HEK293 (cell line): ENCODE measurements at regions not wholly inside any gene's neighbourhood (a gene's known extent, or its start where the extent isn't known, plus 50 kb on each side); places are given as distances from the start of the nearest gene placed in this dataset.

Experiments
- CTCF ChIA-PET: fragments of 350-600 bp; formaldehyde crosslinking; extraction: SDS; loops from one replicate; lab custom pipeline; 2021; ENCODE audit warnings: antibody characterized with exemption; lab: Yijun Ruan, JAX
- POLR2A ChIA-PET: fragments of 300-600 bp; formaldehyde crosslinking; extraction: SDS; loops from one replicate; lab custom pipeline; 2020; ENCODE audit warnings: antibody characterized with exemption, inconsistent platforms; lab: Yijun Ruan, JAX
- H3K27ac ChIP-seq: fragments of 200-500 bp; sonication (Bioruptor generic); 2 replicates; pipeline ENCODE4 v1.5.1; 2014; ENCODE audit warnings: low read depth, low read length, control low read depth, inconsistent platforms; ENCODE audit errors: extremely low read depth
- H3K36me3 ChIP-seq, 2 experiments: fragments of 200-500 bp in 1 of 2; sonication (Bioruptor generic) in 1 of 2; 1 replicate in 1 of 2; 2 replicates in 1 of 2; pipeline ENCODE4 v1.5.1; 2014 to 2017; ENCODE audit warnings: inconsistent platforms in 2 of 2, low read length in 2 of 2; ENCODE audit not compliant: control insufficient read depth in 2 of 2, insufficient read depth in 1 of 2
- H3K4me1 ChIP-seq: fragments of 200-500 bp; sonication (Bioruptor generic); 2 replicates; pipeline ENCODE4 v1.5.1; 2014; ENCODE audit warnings: mild to moderate bottlenecking, low read length, inconsistent platforms; ENCODE audit not compliant: control insufficient read depth, insufficient read depth
- H3K4me3 ChIP-seq: 2 replicates; pipeline ENCODE4 v1.5.1; 2011; ENCODE audit warnings: low read depth, mild to moderate bottlenecking, control low read depth, low read length, moderate library complexity
- H3K9me3 ChIP-seq: fragments of 200-500 bp; sonication (Bioruptor generic); 2 replicates; pipeline ENCODE4 v1.5.1; 2014; ENCODE audit warnings: low read depth, low read length, inconsistent platforms; ENCODE audit not compliant: control insufficient read depth, insufficient read depth
- ATF2 ChIP-seq: fragments of 450-650 bp; formaldehyde crosslinking; IDR thresholded peaks from 2 replicates; pipeline ENCODE4 v1.5.1; 2016; ENCODE audit warnings: missing biosample characterization, missing genetic modification characterization, low read depth
- HOXD13 ChIP-seq: sonication (generic); formaldehyde crosslinking; IDR thresholded peaks from 2 replicates; pipeline ENCODE4 v1.8.0; 2022; ENCODE audit warnings: missing genetic modification reagents, borderline replicate concordance
- KLF7 ChIP-seq: fragments of 450-650 bp; formaldehyde crosslinking; IDR thresholded peaks from 2 replicates; pipeline ENCODE4 v1.5.1; 2016; ENCODE audit warnings: missing biosample characterization, missing genetic modification characterization, borderline replicate concordance
- PBX3 ChIP-seq: sonication (generic); formaldehyde crosslinking; IDR thresholded peaks from 2 replicates; pipeline ENCODE4 v1.8.1; 2022; ENCODE audit warnings: mild to moderate bottlenecking, moderate library complexity, missing genetic modification reagents
- SCRT2 ChIP-seq: fragments of 450-650 bp; formaldehyde crosslinking; IDR thresholded peaks from 2 replicates; pipeline ENCODE4 v1.5.1; 2016; ENCODE audit warnings: missing biosample characterization, missing genetic modification characterization
- YY1 ChIP-seq: fragments of 450-650 bp; formaldehyde crosslinking; IDR thresholded peaks from 2 replicates; pipeline ENCODE4 v1.5.1; 2018; ENCODE audit warnings: missing biosample characterization, missing genetic modification characterization
- ZBTB48 ChIP-seq: fragments of 450-650 bp; formaldehyde crosslinking; IDR thresholded peaks from 2 replicates; pipeline ENCODE4 v1.5.1; 2016; ENCODE audit warnings: missing biosample characterization, missing genetic modification characterization
- ZFHX2 ChIP-seq: fragments of 450-650 bp; formaldehyde crosslinking; conservative IDR thresholded peaks from 2 replicates; pipeline ENCODE4 v1.5.1; 2016; ENCODE audit warnings: missing biosample characterization, missing genetic modification characterization
- ZNF148 ChIP-seq: fragments of 450-650 bp; formaldehyde crosslinking; IDR thresholded peaks from 2 replicates; pipeline ENCODE4 v1.5.0; 2017; ENCODE audit warnings: missing biosample characterization, missing genetic modification characterization, borderline replicate concordance
- ZNF2 ChIP-seq: fragments of 450-650 bp; formaldehyde crosslinking; IDR thresholded peaks from 2 replicates; pipeline ENCODE4 v1.5.1; 2016; ENCODE audit warnings: missing biosample characterization, missing genetic modification characterization
- ZNF280C ChIP-seq: fragments of 450-650 bp; formaldehyde crosslinking; IDR thresholded peaks from 2 replicates; pipeline ENCODE4 v1.5.1; 2016; ENCODE audit warnings: missing biosample characterization, missing genetic modification characterization
- ZNF324 ChIP-seq: fragments of 450-650 bp; formaldehyde crosslinking; IDR thresholded peaks from 2 replicates; pipeline ENCODE4 v1.5.1; 2016; ENCODE audit warnings: missing biosample characterization, missing genetic modification characterization
- ZNF571 ChIP-seq: fragments of 450-650 bp; formaldehyde crosslinking; IDR thresholded peaks from 2 replicates; pipeline ENCODE4 v1.5.0; 2017; ENCODE audit warnings: missing biosample characterization, missing genetic modification characterization
- ZNF600 ChIP-seq: fragments of 450-650 bp; formaldehyde crosslinking; IDR thresholded peaks from 2 replicates; pipeline ENCODE4 v1.5.1; 2016; ENCODE audit warnings: missing biosample characterization, missing genetic modification characterization
- ZNF629 ChIP-seq: fragments of 450-650 bp; formaldehyde crosslinking; IDR thresholded peaks from 2 replicates; pipeline ENCODE4 v1.5.1; 2017; ENCODE audit warnings: missing biosample characterization, missing genetic modification characterization
- ZNF830 ChIP-seq: fragments of 450-650 bp; IDR thresholded peaks from 2 replicates; pipeline ENCODE4 v1.5.0; 2018; ENCODE audit warnings: missing biosample characterization, missing genetic modification characterization, low read depth, mild to moderate bottlenecking, moderate library complexity
- ZSCAN18 ChIP-seq: fragments of 450-650 bp; formaldehyde crosslinking; IDR thresholded peaks from 2 replicates; pipeline ENCODE4 v1.5.1; 2016; ENCODE audit warnings: missing biosample characterization, missing genetic modification characterization
- ZSCAN5A ChIP-seq: fragments of 450-650 bp; formaldehyde crosslinking; IDR thresholded peaks from 2 replicates; pipeline ENCODE4 v1.5.1; 2016; ENCODE audit warnings: missing biosample characterization, missing genetic modification characterization

GRCh38 chr9:91130796-91131318 is 230.9 kb downstream of the AUH start (continued):
- TF ChIP-seq ZNF280C (tag by site-specific recombination) (no peak), PBX3 (CRISPR knock-in tag) (no peak), ZBTB48 (tag by site-specific recombination) (no peak), ZSCAN5A (no peak), ZNF2 (tag by site-specific recombination) (no peak), ZNF571 (tag by site-specific recombination) (no peak), SCRT2 (tag by site-specific recombination) (no peak), ZNF830 (no peak), YY1 (tag by site-specific recombination) (no peak)

- H3K4me3 ChIP-seq: no peak overlapping the region
- H3K9me3 ChIP-seq: no peaks in the 10 kb centered on the region
- H3K36me3 ChIP-seq: no peaks in the 10 kb centered on the region
- POLR2A ChIA-PET: interaction anchor here (0.6 kb wide), 1 partner anchor 31 kb away, joined by 3 read pairs; no protein-coding TSS in a partner anchor
- H3K27ac ChIP-seq: no peak overlapping the region
- CTCF ChIA-PET: interaction anchor here (0.7 kb wide), 2 partner anchors 69 to 690 kb away, joined by 3 to 9 read pairs; no protein-coding TSS in a partner anchor
- TF ChIP-seq ZNF324 (tag by site-specific recombination) (no peak), ZNF148 (no peak), ATF2 (tag by site-specific recombination) (no peak), ZNF600 (tag by site-specific recombination) (no peak), ZFHX2 (no peak), KLF7 (tag by site-specific recombination) (no peak), ZSCAN18 (tag by site-specific recombination) (no peak), HOXD13 (0 out of 2 replicates have a peak, but pooled peaks have one; percentile 23), ZNF629 (tag by site-specific recombination) (peak; percentile 56; the same call in 1 of the 2 replicates)
- no peaks in the 10 kb centered on the region for H3K4me1 ChIP-seq
These were observed 230.3 kb downstream of the AUH start for GRCh38 chr9:91131433-91131839.
